HG03064 (cell line): ENCODE measurements at regions not wholly inside any gene's neighbourhood (a gene's known extent, or its start where the extent isn't known, plus 50 kb on each side); places are given as distances from the start of the nearest gene placed in this dataset.
"Not testable (repeated sequence)": the region's sequence is repeated elsewhere in the genome, so short reads cannot be mapped to it uniquely, and the experiment has no call there.

Source experiments
- ATAC-seq: cut with Tn5 transposase; IDR thresholded peaks from one replicate; pipeline ENCODE4 v1.9.1; 2021; ENCODE audit warnings: low read depth; ENCODE audit not compliant: unreplicated experiment

- ATAC-seq = no peak
Measured at GRCh38 chr17:72562615-72563188, 441.9 kb downstream of the SOX9 start.

DNA sequence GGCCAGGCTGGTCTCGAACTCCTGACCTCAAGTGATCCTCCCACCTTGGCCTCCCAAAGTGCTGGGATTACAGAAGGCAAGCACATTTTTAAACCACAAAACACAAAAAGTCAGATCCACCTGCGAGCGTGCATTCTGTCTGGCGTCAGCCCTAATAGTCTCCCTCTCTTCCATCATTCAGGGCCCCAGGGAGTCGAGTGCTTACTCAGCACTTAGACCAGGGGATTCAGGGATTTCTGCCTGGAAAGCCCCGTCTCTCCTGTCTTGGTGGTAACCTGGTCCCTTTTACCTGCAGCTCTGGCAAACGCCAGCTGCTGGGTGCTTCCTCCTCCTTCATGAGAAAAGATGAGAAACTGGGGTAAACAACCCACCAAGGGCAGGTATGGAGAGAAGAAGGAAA, 443.1 kb downstream of the SOX9 start:
- no peak for ATAC-seq

DNA sequence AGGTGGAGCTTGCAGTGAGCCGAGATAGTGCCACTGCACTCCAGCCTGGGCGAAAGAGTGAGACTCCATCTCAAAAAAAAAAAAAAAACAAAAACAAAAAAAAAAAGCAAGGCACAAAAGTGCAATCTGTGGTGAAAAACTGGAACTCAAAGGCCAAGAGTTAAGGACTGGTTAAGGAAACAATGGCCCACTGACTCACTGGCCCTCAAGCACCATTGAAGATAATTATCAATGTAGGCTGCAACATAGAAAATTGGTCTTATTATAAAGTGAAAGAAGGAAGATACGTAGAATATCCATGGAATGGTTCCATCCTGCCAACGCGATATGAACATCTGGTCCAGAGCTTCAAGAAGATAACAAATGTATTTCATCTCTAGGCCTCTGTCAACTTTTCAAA, 444.2 kb downstream of the SOX9 start:
- no peak for ATAC-seq

- no peak for ATAC-seq
Measured at GRCh38 chr17:72565758-72566157, 444.9 kb downstream of the SOX9 start.

DNA sequence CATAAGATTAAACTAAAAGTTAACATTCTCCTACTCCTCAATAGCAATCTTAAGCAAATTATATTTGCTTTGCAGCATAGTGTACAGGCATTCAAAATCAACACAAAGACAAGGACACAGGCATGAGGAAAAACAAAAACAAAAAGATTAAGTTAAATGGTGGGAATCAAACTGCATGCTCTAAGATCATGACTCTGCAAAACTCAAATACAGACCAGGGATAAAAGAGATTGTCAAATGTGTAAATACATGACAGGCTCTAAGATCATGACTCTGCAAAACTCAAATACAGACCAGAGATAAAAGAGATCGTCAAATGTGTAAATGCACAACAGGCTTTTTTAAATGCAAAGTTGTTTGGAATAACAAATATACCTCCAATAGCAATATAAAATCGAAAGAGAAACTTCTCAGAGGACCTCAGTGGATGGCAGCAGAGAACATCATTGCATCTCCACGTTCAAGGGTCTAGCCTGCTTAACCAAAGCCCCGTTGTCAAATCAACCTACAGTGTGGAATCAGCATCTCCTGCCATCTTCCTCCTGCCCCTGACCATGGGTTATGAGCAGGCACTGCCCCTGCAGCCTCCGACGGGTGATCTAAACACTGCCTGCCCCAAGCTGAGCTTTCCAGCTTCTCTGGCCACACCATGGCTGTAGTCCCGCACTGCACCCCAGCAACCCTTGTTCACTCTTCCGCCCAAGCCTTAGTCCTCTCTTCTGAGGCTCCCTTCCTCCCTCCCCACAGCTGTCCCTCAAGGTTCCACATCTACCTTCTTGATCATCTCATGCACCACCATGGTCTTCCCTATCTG, 446.1 kb downstream of the SOX9 start:
- no peak for ATAC-seq

DNA sequence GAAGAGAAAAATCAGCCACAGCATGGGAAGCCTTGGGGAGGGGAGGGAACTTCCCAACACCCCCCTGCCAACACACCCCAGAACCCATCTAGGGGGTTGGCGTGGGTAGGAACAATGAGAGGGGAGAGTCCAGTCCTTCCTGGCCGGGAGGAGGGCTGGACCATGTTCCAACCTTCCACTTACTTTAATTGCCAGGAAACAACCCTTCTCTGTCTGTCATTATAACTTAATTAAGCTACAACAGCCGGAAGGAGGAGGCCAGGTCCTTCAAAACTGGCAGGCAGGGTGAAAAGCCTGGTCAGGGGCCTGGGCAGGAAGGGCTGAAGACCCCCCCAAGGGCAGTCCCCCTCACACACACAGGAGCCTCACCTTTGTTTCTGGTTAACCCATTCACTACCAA, 447.0 kb downstream of the SOX9 start:
- ATAC-seq = no peak

DNA sequence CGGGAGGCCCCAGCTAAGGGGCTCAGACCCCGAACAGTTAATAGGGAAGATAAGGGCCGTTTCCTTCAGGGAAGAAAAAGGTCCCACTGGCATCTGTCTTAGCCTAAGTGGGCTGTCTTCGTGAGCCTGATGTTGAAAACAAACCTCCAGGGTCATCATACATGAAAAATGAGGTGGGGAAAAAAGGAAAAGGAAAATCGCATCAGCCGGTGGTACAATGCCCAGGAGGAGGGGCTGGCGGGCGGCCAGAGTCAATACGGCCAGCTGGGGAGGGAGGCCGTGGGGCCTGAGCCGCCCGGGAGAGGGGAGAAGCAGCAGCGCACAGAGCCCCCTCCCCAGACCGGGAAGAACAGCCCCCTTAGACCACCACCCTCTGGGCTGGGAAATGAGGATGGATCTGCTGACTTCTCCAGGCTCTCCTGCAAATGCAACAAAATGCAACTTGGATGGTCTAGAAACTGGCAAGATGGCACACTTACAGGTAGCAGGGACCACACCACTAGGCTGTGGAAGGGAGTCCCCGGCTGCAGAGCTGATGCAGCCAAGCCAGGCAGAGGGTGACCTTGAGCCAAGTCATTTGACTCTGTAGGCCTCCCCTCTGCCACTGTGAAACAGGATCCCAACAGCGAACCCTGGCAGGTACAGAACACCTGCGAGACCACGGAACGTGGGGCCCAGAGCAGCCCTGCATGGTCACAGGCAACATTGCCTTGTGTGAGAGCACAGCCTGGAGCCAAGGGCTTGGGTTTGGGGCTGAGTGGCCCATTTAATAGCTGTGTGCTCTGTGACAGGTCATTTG, 448.5 kb downstream of the SOX9 start:
- ATAC-seq = no peak

DNA sequence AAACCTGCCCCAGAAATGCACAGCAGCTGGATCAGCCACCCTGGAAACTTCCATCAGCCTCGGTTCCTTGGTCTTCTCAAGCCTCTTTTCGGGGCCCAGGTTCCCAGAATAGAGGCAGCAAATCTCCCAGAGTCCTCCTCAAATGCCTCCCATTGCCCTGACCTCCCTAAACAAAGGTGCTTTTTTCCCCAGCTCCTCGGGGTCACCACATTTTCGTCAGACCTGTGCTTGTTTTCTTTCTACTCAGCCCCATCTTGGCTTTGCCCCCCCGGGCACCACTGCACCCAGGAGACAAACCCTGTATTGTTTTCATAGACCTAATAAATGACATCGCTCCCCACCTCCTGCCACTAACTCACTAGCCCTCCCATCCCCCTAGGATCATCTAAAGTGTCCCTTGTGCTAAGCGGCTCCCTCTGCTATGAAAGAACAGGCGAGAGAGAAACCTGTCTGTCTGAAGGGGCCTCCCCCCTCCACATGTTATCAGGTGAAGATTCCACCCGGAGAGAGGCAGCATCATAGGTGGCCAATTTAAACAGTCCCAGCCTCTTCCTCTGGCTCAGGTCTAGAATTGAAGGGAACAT, 451.1 kb downstream of the SOX9 start:
- ATAC-seq = no peak

GRCh38 chr17:72572604-72573491, 452.0 kb downstream of the SOX9 start:
- no peak for ATAC-seq

DNA sequence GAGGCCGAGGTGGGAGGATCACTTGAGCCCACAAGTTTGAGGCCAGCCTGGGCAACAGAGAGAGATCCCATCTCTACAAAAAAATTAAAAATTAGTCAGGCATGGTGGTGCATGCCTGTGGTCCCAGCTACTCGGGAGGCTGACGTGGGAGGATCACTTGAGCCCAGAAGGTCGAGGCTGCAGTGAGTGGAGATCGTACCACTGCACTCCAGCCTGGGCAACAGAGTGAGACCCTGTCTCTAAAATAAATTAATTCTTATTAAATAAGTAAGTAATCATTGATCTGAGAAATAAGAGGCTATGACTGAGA, 452.6 kb downstream of the SOX9 start:
- not testable (repeated sequence) for ATAC-seq

DNA sequence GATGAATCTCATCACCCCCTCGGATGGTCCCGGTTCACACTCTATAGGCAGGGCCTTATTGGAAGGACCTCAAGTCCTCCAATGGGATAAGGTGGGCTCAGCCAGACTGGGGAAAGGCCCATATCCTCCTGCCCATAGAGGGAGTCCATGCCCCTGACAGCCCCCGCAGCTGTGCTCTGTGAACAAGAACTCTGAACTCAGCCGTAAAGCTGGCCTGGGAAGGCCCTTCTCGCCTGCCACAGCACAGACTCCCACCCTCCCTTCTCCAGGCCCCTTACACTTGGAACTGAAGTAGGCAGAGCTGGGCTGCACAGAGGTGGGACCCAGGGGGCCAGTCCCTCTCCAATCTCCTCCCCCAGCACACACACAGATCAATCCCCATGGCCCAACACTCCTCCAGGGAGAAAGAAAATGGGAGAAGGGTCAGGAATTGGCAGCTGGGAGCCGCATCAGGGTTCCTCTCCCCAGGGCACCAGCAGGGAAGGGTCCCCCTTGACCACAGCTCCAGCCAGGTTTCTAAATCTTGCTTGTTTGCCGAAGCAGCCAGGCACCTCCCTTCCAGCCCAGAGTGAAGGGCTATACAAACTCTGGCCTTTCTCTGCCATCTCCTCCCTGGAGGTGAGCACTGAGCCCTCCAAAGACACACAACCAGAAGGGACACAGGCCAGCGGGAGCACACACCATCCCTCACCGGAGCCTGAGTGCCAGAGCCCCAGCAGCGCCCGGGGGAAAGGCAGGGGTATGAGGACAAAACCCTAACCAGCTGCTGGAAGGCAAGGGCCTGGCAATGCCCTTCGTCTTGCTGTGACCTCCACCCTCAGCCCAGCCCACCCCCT, 454.1 kb downstream of the SOX9 start:
- no peak for ATAC-seq

- no peak for ATAC-seq
Measured at GRCh38 chr17:72575542-72576233, 454.9 kb downstream of the SOX9 start.

GRCh38 chr17:72576289-72576759, 455.5 kb downstream of the SOX9 start:
- ATAC-seq = no peak

- ATAC-seq = no peak
Measured at GRCh38 chr17:72578817-72579470, 458.1 kb downstream of the SOX9 start.

GRCh38 chr17:72579990-72580320, 459.1 kb downstream of the SOX9 start:
- no peak for ATAC-seq

- ATAC-seq = no peak
Measured at GRCh38 chr17:72580321-72581127, 459.7 kb downstream of the SOX9 start.

GRCh38 chr17:72587156-72587555, 466.3 kb downstream of the SOX9 start:
- ATAC-seq = no peak
